ENCODE measurements at regions not wholly inside any gene's neighbourhood (a gene's known extent, or its start where the extent isn't known, plus 50 kb on each side); places are given as distances from the start of the nearest gene placed in this dataset.

GRCh38 chr12:24519759-24520158 is 429.1 kb downstream of the BCAT1 start:
- TF ChIP-seq, protein P1, sequence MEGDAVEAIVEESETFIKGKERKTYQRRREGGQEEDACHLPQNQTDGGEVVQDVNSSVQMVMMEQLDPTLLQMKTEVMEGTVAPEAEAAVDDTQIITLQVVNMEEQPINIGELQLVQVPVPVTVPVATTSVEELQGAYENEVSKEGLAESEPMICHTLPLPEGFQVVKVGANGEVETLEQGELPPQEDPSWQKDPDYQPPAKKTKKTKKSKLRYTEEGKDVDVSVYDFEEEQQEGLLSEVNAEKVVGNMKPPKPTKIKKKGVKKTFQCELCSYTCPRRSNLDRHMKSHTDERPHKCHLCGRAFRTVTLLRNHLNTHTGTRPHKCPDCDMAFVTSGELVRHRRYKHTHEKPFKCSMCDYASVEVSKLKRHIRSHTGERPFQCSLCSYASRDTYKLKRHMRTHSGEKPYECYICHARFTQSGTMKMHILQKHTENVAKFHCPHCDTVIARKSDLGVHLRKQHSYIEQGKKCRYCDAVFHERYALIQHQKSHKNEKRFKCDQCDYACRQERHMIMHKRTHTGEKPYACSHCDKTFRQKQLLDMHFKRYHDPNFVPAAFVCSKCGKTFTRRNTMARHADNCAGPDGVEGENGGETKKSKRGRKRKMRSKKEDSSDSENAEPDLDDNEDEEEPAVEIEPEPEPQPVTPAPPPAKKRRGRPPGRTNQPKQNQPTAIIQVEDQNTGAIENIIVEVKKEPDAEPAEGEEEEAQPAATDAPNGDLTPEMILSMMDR (IDR thresholded peaks at IDR 0.05) = no peak
- no peak for TF ChIP-seq POLR2A (IDR thresholded peaks at IDR 0.05)
